Neuronal stem cell (in vitro differentiated cells): ENCODE measurements at regions not wholly inside any gene's neighbourhood (a gene's known extent, or its start where the extent isn't known, plus 50 kb on each side); places are given as distances from the start of the nearest gene placed in this dataset.

Source experiments
- DNase-seq: peaks from one replicate; pipeline ENCODE4 v3.0.0-alpha.2; 2013; ENCODE audit warnings: low spot score
- H2AFZ ChIP-seq: one replicate; pipeline ENCODE4 v1.6.1; 2013; ENCODE audit warnings: mild to moderate bottlenecking, low read length, inconsistent platforms
- H2AK5ac ChIP-seq: 2 replicates; pipeline ENCODE4 v1.6.1; 2013; ENCODE audit warnings: low read depth, mild to moderate bottlenecking, inconsistent platforms, low read length, moderate library complexity, mixed read lengths
- H2BK120ac ChIP-seq: 2 replicates; pipeline ENCODE4 v1.6.1; 2013; ENCODE audit warnings: low read depth, mild to moderate bottlenecking, inconsistent platforms, low read length, moderate library complexity, mixed read lengths
- H2BK12ac ChIP-seq: one replicate; pipeline ENCODE4 v1.6.1; 2013; ENCODE audit warnings: low read length, inconsistent platforms
- H2BK15ac ChIP-seq: 2 replicates; pipeline ENCODE4 v1.6.1; 2013; ENCODE audit warnings: mild to moderate bottlenecking, low read length, inconsistent platforms, mixed read lengths
- H2BK5ac ChIP-seq: one replicate; pipeline ENCODE4 v1.6.1; 2013; ENCODE audit warnings: inconsistent platforms, mild to moderate bottlenecking, low read length, moderate library complexity
- H3K14ac ChIP-seq: one replicate; pipeline ENCODE4 v1.6.1; 2013; ENCODE audit warnings: low read length, inconsistent platforms
- H3K18ac ChIP-seq: 2 replicates; pipeline ENCODE4 v1.6.1; 2013; ENCODE audit warnings: low read length, inconsistent platforms
- H3K23ac ChIP-seq: 2 replicates; pipeline ENCODE4 v1.6.1; 2013; ENCODE audit warnings: low read depth, mild to moderate bottlenecking, mixed read lengths, low read length, inconsistent platforms; ENCODE audit not compliant: poor library complexity
- H3K27ac ChIP-seq: replicated peaks from 3 replicates; pipeline ENCODE4 v1.5.1; 2013; ENCODE audit warnings: low read length, inconsistent platforms
- H3K27me3 ChIP-seq, 3 experiments: 2 replicates each; pipeline ENCODE4 v1.6.1; 2013; ENCODE audit warnings: low read length in 3 of 3, mild to moderate bottlenecking in 2 of 3, inconsistent platforms in 1 of 3, low read depth in 1 of 3, mixed read lengths in 1 of 3, moderate library complexity in 1 of 3; ENCODE audit not compliant: control insufficient read depth in 3 of 3, insufficient read depth in 3 of 3
- H3K36me3 ChIP-seq, 2 donors: replicated peaks in 1 of 2; 2 replicates each; pipeline ENCODE4 v1.6.1; 2013; ENCODE audit warnings: low read length in 2 of 2; ENCODE audit not compliant: control insufficient read depth in 2 of 2, insufficient read depth in 2 of 2
- H3K4ac ChIP-seq: 2 replicates; pipeline ENCODE4 v1.6.1; 2013; ENCODE audit warnings: inconsistent platforms, mild to moderate bottlenecking, low read length, moderate library complexity
- H3K4me1 ChIP-seq, 2 donors: 1 replicate in 1 of 2; 2 replicates in 1 of 2; pipeline ENCODE4 v1.6.1; 2013; ENCODE audit warnings: low read length in 2 of 2, low read depth in 1 of 2; ENCODE audit not compliant: control insufficient read depth in 2 of 2, insufficient read depth in 1 of 2
- H3K4me2 ChIP-seq: one replicate; pipeline ENCODE4 v1.6.1; 2013; ENCODE audit warnings: mild to moderate bottlenecking, low read length, inconsistent platforms; ENCODE audit not compliant: insufficient read depth, poor library complexity, severe bottlenecking
- H3K4me3 ChIP-seq, 2 donors: 2 replicates each; pipeline ENCODE4 v1.5.1; 2013; ENCODE audit warnings: low read length in 2 of 2, mild to moderate bottlenecking in 2 of 2, inconsistent platforms in 1 of 2, moderate library complexity in 1 of 2
- H3K79me1 ChIP-seq: one replicate; pipeline ENCODE4 v1.6.1; 2013; ENCODE audit warnings: low read depth, mild to moderate bottlenecking, inconsistent platforms, low read length, moderate library complexity
- H3K9ac ChIP-seq: one replicate; pipeline ENCODE4 v1.6.1; 2013; ENCODE audit warnings: mild to moderate bottlenecking, low read depth, low read length, inconsistent platforms; ENCODE audit not compliant: poor library complexity
- H3K9me3 ChIP-seq, 2 donors: replicated peaks in 1 of 2; 2 replicates each; pipeline versions ENCODE3 to v1.6.1; 2013; ENCODE audit warnings: low read length in 2 of 2, mild to moderate bottlenecking in 2 of 2, inconsistent platforms in 1 of 2, low read depth in 1 of 2, mixed read lengths in 1 of 2, moderate library complexity in 1 of 2; ENCODE audit not compliant: control insufficient read depth in 2 of 2, insufficient read depth in 1 of 2
- H4K8ac ChIP-seq: one replicate; pipeline ENCODE4 v1.6.1; 2013; ENCODE audit warnings: low read depth, mild to moderate bottlenecking, inconsistent platforms, low read length, moderate library complexity
- H4K91ac ChIP-seq: one replicate; pipeline ENCODE4 v1.6.1; 2013; ENCODE audit warnings: low read length, low read depth, mild to moderate bottlenecking, inconsistent platforms; ENCODE audit not compliant: poor library complexity
- WGBS, 2 donors: extraction: QIAGEN DNeasy Blood & Tissue Kit; methylation state at CpG; one replicate each; pipeline ENCODE4 v1.1.7; 2013; ENCODE audit warnings: missing lambda C conversion rate in 2 of 2, mixed read lengths in 1 of 2; ENCODE audit not compliant: insufficient read length in 2 of 2, insufficient replicate concordance in 1 of 2; ENCODE audit errors: extremely low coverage in 2 of 2; 5-methylcytosine and 5-hydroxymethylcytosine counted together

GRCh38 chr4:84238247-84239090 lies 260.6 kb downstream of the NKX6-1 start:
- Histone ChIP-seq H2BK5ac (no peak overlapping the region), H4K8ac (no peak overlapping the region), H2AFZ (no peak overlapping the region), H3K79me1 (no peaks in the 10 kb centered on the region), H3K4ac (no peak overlapping the region), H3K18ac (no peak overlapping the region), H2BK120ac (no peak overlapping the region), H3K4me3 (no peak overlapping the region), H3K27me3 (no peaks in the 10 kb centered on the region), H4K91ac (no peak overlapping the region), H3K9me3 (no peaks in the 10 kb centered on the region), H3K36me3 (no peaks in the 10 kb centered on the region), H2BK15ac (no peak overlapping the region), H3K9ac (no peak overlapping the region), H3K23ac (no peak overlapping the region), H2AK5ac (no peak overlapping the region), H2BK12ac (no peak overlapping the region), H3K4me2 (no peak overlapping the region), H3K4me1 (no peaks in the 10 kb centered on the region), H3K27ac (no peak overlapping the region), H3K14ac (no peak overlapping the region)
- no CpG with 5 or more reads among the region's 7 CpGs for WGBS, 2 donors
- no peak for DNase-seq

- Histone ChIP-seq H2BK120ac (no peak overlapping the region), H3K4me2 (no peak overlapping the region), H3K79me1 (no peaks in the 10 kb centered on the region), H3K4me1 (no peaks in the 10 kb centered on the region), H3K4ac (no peak overlapping the region), H3K36me3 (no peaks in the 10 kb centered on the region), H3K4me3 (no peak overlapping the region), H3K27me3 (no peaks in the 10 kb centered on the region), H3K18ac (no peak overlapping the region), H2BK12ac (no peak overlapping the region), H2AFZ (no peak overlapping the region), H4K8ac (no peak overlapping the region), H2AK5ac (no peak overlapping the region), H3K23ac (no peak overlapping the region), H4K91ac (no peak overlapping the region), H2BK15ac (no peak overlapping the region), H3K9ac (no peak overlapping the region), H2BK5ac (no peak overlapping the region), H3K9me3 (no peaks in the 10 kb centered on the region), H3K27ac (no peak overlapping the region), H3K14ac (no peak overlapping the region)
- WGBS, 2 donors = no CpG with 5 or more reads among the region's 4 CpGs
- DNase-seq = no peak
These were observed 262.1 kb downstream of the NKX6-1 start for GRCh38 chr4:84237008-84237407.

- Histone ChIP-seq H3K4ac (no peak overlapping the region), H2BK12ac (no peak overlapping the region), H3K27me3 (no peaks in the 10 kb centered on the region), H3K27ac (no peak overlapping the region), H4K91ac (no peak overlapping the region), H4K8ac (no peak overlapping the region), H3K79me1 (no peaks in the 10 kb centered on the region), H3K18ac (no peak overlapping the region), H3K4me1 (no peaks in the 10 kb centered on the region), H3K36me3 (no peaks in the 10 kb centered on the region), H3K23ac (no peak overlapping the region), H3K9me3 (no peaks in the 10 kb centered on the region), H2BK120ac (no peak overlapping the region), H2AK5ac (no peak overlapping the region), H2AFZ (no peak overlapping the region), H3K4me2 (no peak overlapping the region), H3K4me3 (no peak overlapping the region), H3K9ac (no peak overlapping the region), H3K14ac (no peak overlapping the region), H2BK15ac (no peak overlapping the region), H2BK5ac (no peak overlapping the region)
- no CpG with 5 or more reads among the region's 6 CpGs for WGBS, 2 donors
- DNase-seq = no peak
These were observed 263.8 kb downstream of the NKX6-1 start for GRCh38 chr4:84235126-84235944.
